ENCODE measurements at regions not wholly inside any gene's neighbourhood (a gene's known extent, or its start where the extent isn't known, plus 50 kb on each side); places are given as distances from the start of the nearest gene placed in this dataset.
"Not testable (repeated sequence)": the region's sequence is repeated elsewhere in the genome, so short reads cannot be mapped to it uniquely, and the experiment has no call there.

DNA sequence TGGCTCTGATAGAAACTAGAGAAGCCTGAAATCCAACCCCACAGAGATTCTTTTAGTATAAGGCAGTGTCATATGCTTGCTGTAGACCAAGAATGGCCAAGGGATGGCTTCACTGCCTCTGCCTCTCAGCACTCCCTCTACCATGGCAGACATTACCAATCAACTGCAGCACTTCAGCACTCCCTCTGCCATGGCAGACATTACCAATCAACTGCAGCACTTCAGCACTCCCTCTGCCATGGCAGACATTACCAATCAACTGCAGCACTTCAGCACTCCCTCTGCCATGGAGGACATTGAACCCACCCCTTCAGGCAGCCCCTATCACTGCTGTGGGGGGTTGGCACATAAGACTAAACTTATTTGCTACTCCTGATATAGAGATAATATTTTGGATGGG lies 287.8 kb downstream of the AACS start:
- TF ChIP-seq, protein P1, sequence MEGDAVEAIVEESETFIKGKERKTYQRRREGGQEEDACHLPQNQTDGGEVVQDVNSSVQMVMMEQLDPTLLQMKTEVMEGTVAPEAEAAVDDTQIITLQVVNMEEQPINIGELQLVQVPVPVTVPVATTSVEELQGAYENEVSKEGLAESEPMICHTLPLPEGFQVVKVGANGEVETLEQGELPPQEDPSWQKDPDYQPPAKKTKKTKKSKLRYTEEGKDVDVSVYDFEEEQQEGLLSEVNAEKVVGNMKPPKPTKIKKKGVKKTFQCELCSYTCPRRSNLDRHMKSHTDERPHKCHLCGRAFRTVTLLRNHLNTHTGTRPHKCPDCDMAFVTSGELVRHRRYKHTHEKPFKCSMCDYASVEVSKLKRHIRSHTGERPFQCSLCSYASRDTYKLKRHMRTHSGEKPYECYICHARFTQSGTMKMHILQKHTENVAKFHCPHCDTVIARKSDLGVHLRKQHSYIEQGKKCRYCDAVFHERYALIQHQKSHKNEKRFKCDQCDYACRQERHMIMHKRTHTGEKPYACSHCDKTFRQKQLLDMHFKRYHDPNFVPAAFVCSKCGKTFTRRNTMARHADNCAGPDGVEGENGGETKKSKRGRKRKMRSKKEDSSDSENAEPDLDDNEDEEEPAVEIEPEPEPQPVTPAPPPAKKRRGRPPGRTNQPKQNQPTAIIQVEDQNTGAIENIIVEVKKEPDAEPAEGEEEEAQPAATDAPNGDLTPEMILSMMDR (IDR thresholded peaks at IDR 0.05 in 4 of 5, conservative IDR thresholded peaks at IDR 0.05 in 1 of 5): not testable (repeated sequence)
- not testable (repeated sequence) for TF ChIP-seq POLR2A (IDR thresholded peaks at IDR 0.05)

Measured in gastrocnemius medialis (tissue), 4 donors.